Spinal cord (tissue), 9 donors: ENCODE measurements at regions not wholly inside any gene's neighbourhood (a gene's known extent, or its start where the extent isn't known, plus 50 kb on each side); places are given as distances from the start of the nearest gene placed in this dataset.

Experiments
- DNase-seq, 6 donors: peaks; one replicate each; pipeline versions ENCODE4 v3.0.0 to v3.0.0-alpha.2; 2013 to 2015; ENCODE audit warnings: low spot score in 6 of 6, low read depth in 4 of 6
- H3K27ac ChIP-seq: one replicate; pipeline ENCODE4 v1.5.1; 2013; ENCODE audit warnings: low read depth, low read length, control low read depth
- H3K27me3 ChIP-seq: one replicate; pipeline ENCODE4 v1.6.1; 2013; ENCODE audit warnings: low read length; ENCODE audit not compliant: control insufficient read depth, insufficient read depth
- H3K36me3 ChIP-seq: one replicate; pipeline ENCODE4 v1.6.1; 2013; ENCODE audit warnings: low read length; ENCODE audit not compliant: control insufficient read depth, insufficient read depth
- H3K4me1 ChIP-seq: one replicate; pipeline ENCODE4 v1.6.1; 2013; ENCODE audit warnings: low read length; ENCODE audit not compliant: control insufficient read depth, insufficient read depth
- H3K4me3 ChIP-seq: one replicate; pipeline ENCODE4 v1.5.1; 2013; ENCODE audit warnings: low read depth, low read length, control low read depth
- H3K9me3 ChIP-seq: one replicate; pipeline ENCODE4 v1.6.1; 2013; ENCODE audit warnings: low read length; ENCODE audit not compliant: control insufficient read depth, insufficient read depth
- WGBS: methylation state at CpG from one replicate; pipeline ENCODE4 v1.1.5; 2013; ENCODE audit warnings: missing lambda C conversion rate; ENCODE audit not compliant: insufficient coverage; 5-methylcytosine and 5-hydroxymethylcytosine counted together
- donor health status: healthy.

- Histone ChIP-seq H3K36me3 (peaks cover 32% of the 10 kb centered on the region), H3K27me3 (no peaks in the 10 kb centered on the region), H3K9me3 (no peaks in the 10 kb centered on the region), H3K27ac (no peak overlapping the region), H3K4me3 (no peak overlapping the region), H3K4me1 (peaks cover 41% of the 10 kb centered on the region)
- WGBS = no CpG with 5 or more reads among the region's 10 CpGs
- no peak for DNase-seq
Measured at GRCh38 chr15:77713281-77713680, 80.6 kb upstream of the LINGO1 start.

GRCh38 chr15:77712438-77712837, 79.7 kb upstream of the LINGO1 start:
- H3K4me1 ChIP-seq = peaks cover 33% of the 10 kb centered on the region
- H3K27me3 ChIP-seq = no peaks in the 10 kb centered on the region
- H3K36me3 ChIP-seq = peaks cover 27% of the 10 kb centered on the region
- WGBS = 75% methylated on average over 4 of the region's 4 CpGs
- no peak for DNase-seq
- H3K27ac ChIP-seq = no peak overlapping the region
- H3K4me3 ChIP-seq = no peak overlapping the region
- H3K9me3 ChIP-seq = no peaks in the 10 kb centered on the region

GRCh38 chr15:77710637-77711036, 77.9 kb upstream of the LINGO1 start:
- no peak overlapping the region for H3K27ac ChIP-seq
- H3K27me3 ChIP-seq = no peaks in the 10 kb centered on the region
- peak in 2 of 6 donors; percentile 28 to 87 for DNase-seq
- H3K4me1 ChIP-seq = peaks cover 30% of the 10 kb centered on the region
- H3K4me3 ChIP-seq = no peak overlapping the region
- WGBS = 53% methylated on average over 12 of the region's 13 CpGs
- H3K36me3 ChIP-seq = peaks cover 20% of the 10 kb centered on the region
- H3K9me3 ChIP-seq = no peaks in the 10 kb centered on the region

- Histone ChIP-seq H3K36me3 (peaks cover 20% of the 10 kb centered on the region), H3K9me3 (no peaks in the 10 kb centered on the region), H3K27me3 (no peaks in the 10 kb centered on the region), H3K4me3 (no peak overlapping the region), H3K27ac (no peak overlapping the region), H3K4me1 (peaks cover 30% of the 10 kb centered on the region)
- WGBS = 36% methylated on average over 10 of the region's 10 CpGs
- peak in 2 of 6 donors; percentile 58 to 64 for DNase-seq
Measured at GRCh38 chr15:77710206-77710605, 77.5 kb upstream of the LINGO1 start.

GRCh38 chr15:77709135-77709886, 76.6 kb upstream of the LINGO1 start:
- H3K4me3 ChIP-seq = no peak overlapping the region
- H3K27me3 ChIP-seq = no peaks in the 10 kb centered on the region
- H3K9me3 ChIP-seq = no peaks in the 10 kb centered on the region
- no peak for DNase-seq
- H3K4me1 ChIP-seq = peaks cover 30% of the 10 kb centered on the region
- no peak overlapping the region for H3K27ac ChIP-seq
- peaks cover 12% of the 10 kb centered on the region for H3K36me3 ChIP-seq
- WGBS = 80% methylated on average over 9 of the region's 10 CpGs

- Histone ChIP-seq H3K4me1 (peaks cover 24% of the 10 kb centered on the region), H3K4me3 (no peak overlapping the region), H3K36me3 (peaks cover 12% of the 10 kb centered on the region), H3K9me3 (no peaks in the 10 kb centered on the region), H3K27ac (no peak overlapping the region), H3K27me3 (no peaks in the 10 kb centered on the region)
- DNase-seq = no peak
- 67% methylated on average over 5 of the region's 5 CpGs for WGBS
Measured at GRCh38 chr15:77706482-77707244, 74.0 kb upstream of the LINGO1 start.

GRCh38 chr15:77702211-77702957, 69.7 kb upstream of the LINGO1 start:
- 40% methylated on average over 5 of the region's 5 CpGs for WGBS
- no peak overlapping the region for H3K27ac ChIP-seq
- no peaks in the 10 kb centered on the region for H3K9me3 ChIP-seq
- H3K4me3 ChIP-seq = no peak overlapping the region
- no peaks in the 10 kb centered on the region for H3K27me3 ChIP-seq
- H3K4me1 ChIP-seq = peaks cover 12% of the 10 kb centered on the region
- no peak for DNase-seq
- H3K36me3 ChIP-seq = peaks cover 3% of the 10 kb centered on the region

- H3K27me3 ChIP-seq = no peaks in the 10 kb centered on the region
- no peak overlapping the region for H3K27ac ChIP-seq
- no peak for DNase-seq
- H3K9me3 ChIP-seq = no peaks in the 10 kb centered on the region
- no peak overlapping the region for H3K4me3 ChIP-seq
- 62% methylated on average over 10 of the region's 10 CpGs for WGBS
- H3K4me1 ChIP-seq = peaks cover 32% of the 10 kb centered on the region
- peaks cover 3% of the 10 kb centered on the region for H3K36me3 ChIP-seq
Measured at GRCh38 chr15:77698481-77698880, 65.8 kb upstream of the LINGO1 start.

GRCh38 chr15:77697893-77698292, 65.2 kb upstream of the LINGO1 start:
- H3K4me1 ChIP-seq = peaks cover 32% of the 10 kb centered on the region
- H3K27me3 ChIP-seq = no peaks in the 10 kb centered on the region
- peaks cover 3% of the 10 kb centered on the region for H3K36me3 ChIP-seq
- no peak overlapping the region for H3K4me3 ChIP-seq
- no peak for DNase-seq
- no peaks in the 10 kb centered on the region for H3K9me3 ChIP-seq
- H3K27ac ChIP-seq = no peak overlapping the region
- WGBS = 67% methylated on average over 4 of the region's 7 CpGs
